ENCODE measurements at regions not wholly inside any gene's neighbourhood (a gene's known extent, or its start where the extent isn't known, plus 50 kb on each side); places are given as distances from the start of the nearest gene placed in this dataset.

- H3K9me3 ChIP-seq = no peaks in the 10 kb centered on the region
- intact Hi-C loops (cut with DNase I; ENCODE audit: low total_unique reads) (no loop called here), in situ Hi-C loops (cut with MboI; ENCODE audit: low pct_ligation_motif_present in 1 of 4, low pct_unique_long_range_greater_than_20kb in 1 of 4, low sequenced_read_pairs in 3 of 4) (loop anchor here in 3 of 4 donors (25.0 kb wide), 1 partner anchor 632 kb away; no protein-coding TSS in a partner anchor)
- no peak overlapping the region for H3K4me3 ChIP-seq
- H3K36me3 ChIP-seq = no peaks in the 10 kb centered on the region
- no peak for TF ChIP-seq EP300 (IDR thresholded peaks at IDR 0.05; ENCODE audit: low read depth)
- no peak for TF ChIP-seq CTCF (IDR thresholded peaks at IDR 0.05)
- no peak for TF ChIP-seq POLR2AphosphoS5 (IDR thresholded peaks at IDR 0.05)
- H3K27ac ChIP-seq = peak overlapping the region in 2 of 4 donors; percentile 20 to 45
- peaks cover 0 to 3% (median 0%) of the 10 kb centered on the region in 4 donors for H3K4me1 ChIP-seq
- H3K27me3 ChIP-seq = no peaks in the 10 kb centered on the region
- no peak for DNase-seq
Measured at GRCh38 chr4:174144106-174144505, 139.4 kb downstream of the FBXO8 start.

DNA sequence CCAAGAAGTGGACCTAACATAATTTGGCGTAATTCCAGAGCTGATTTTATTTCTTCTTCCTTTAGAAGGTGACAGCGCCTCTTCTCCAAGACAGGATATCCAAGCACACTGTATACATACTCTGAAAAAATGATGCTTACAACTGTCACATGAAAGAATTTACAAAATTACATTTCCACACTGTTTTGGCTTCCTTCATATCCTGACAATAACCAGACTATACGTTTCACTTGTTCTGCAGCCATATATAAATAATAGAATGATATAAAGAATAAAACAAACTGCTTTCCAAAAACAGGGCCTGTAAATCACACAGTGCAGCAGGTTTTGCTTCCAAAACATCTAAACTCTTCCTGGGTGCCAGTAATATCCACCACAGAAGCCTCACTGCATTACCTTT lies 141.6 kb downstream of the FBXO8 start:
- DNase-seq = no peak
- Histone ChIP-seq H3K27ac (peak overlapping the region in 2 of 4 donors; percentile 4 to 36), H3K9me3 (no peaks in the 10 kb centered on the region), H3K27me3 (no peaks in the 10 kb centered on the region), H3K4me3 (no peak overlapping the region), H3K36me3 (no peaks in the 10 kb centered on the region), H3K4me1 (no peaks in the 10 kb centered on the region)
- in situ Hi-C loops (cut with MboI; ENCODE audit: low pct_ligation_motif_present in 1 of 4, low pct_unique_long_range_greater_than_20kb in 1 of 4, low sequenced_read_pairs in 3 of 4) (loop anchor here in 3 of 4 donors (25.0 kb wide), 1 partner anchor 630 kb away; no protein-coding TSS in a partner anchor), intact Hi-C loops (cut with DNase I; ENCODE audit: low total_unique reads) (no loop called here)
- WGBS, 2 donors (ENCODE audit: low coverage in 1 of 2) = 53 to 55% methylated on average over 3 of the region's 3 CpGs
- no peak for TF ChIP-seq EP300 (IDR thresholded peaks at IDR 0.05; ENCODE audit: low read depth)
- peak in 1 of 3 donors; percentile 31 for TF ChIP-seq POLR2AphosphoS5 (IDR thresholded peaks at IDR 0.05)
- no peak for TF ChIP-seq CTCF (IDR thresholded peaks at IDR 0.05)
- no peak for TF ChIP-seq POLR2A (IDR thresholded peaks at IDR 0.05)

GRCh38 chr4:174138616-174139015 lies 144.9 kb downstream of the FBXO8 start:
- in situ Hi-C loops (cut with MboI; ENCODE audit: low pct_ligation_motif_present in 1 of 4, low pct_unique_long_range_greater_than_20kb in 1 of 4, low sequenced_read_pairs in 3 of 4) = loop anchor here in 3 of 4 donors (25.0 kb wide), 1 partner anchor 626 kb away; no protein-coding TSS in a partner anchor

GRCh38 chr4:174137698-174138097 lies 145.8 kb downstream of the FBXO8 start:
- DNase-seq = no peak
- in situ Hi-C loops (cut with MboI; ENCODE audit: low pct_ligation_motif_present in 1 of 4, low pct_unique_long_range_greater_than_20kb in 1 of 4, low sequenced_read_pairs in 3 of 4) (loop anchor here in 3 of 4 donors (25.0 kb wide), 1 partner anchor 625 kb away; no protein-coding TSS in a partner anchor), intact Hi-C loops (cut with DNase I; ENCODE audit: low total_unique reads) (no loop called here)
- no peak for TF ChIP-seq POLR2A (IDR thresholded peaks at IDR 0.05)
- no peak for TF ChIP-seq POLR2AphosphoS5 (IDR thresholded peaks at IDR 0.05)
- TF ChIP-seq EP300 (IDR thresholded peaks at IDR 0.05; ENCODE audit: low read depth) = no peak
- no peak for TF ChIP-seq CTCF (IDR thresholded peaks at IDR 0.05)
- H3K36me3 ChIP-seq = no peaks in the 10 kb centered on the region
- WGBS, 2 donors (ENCODE audit: low coverage in 1 of 2) = 49 to 61% methylated on average over 2 of the region's 2 CpGs
- no peaks in the 10 kb centered on the region for H3K4me1 ChIP-seq
- no peak overlapping the region for H3K4me3 ChIP-seq
- no peaks in the 10 kb centered on the region for H3K27me3 ChIP-seq
- H3K9me3 ChIP-seq = no peaks in the 10 kb centered on the region
- peak overlapping the region in 2 of 4 donors; percentile 16 to 58 for H3K27ac ChIP-seq

More at GRCh38 chr4:174138616-174139015, 144.9 kb downstream of the FBXO8 start:
- no peak overlapping the region for H3K4me3 ChIP-seq
- intact Hi-C loops (cut with DNase I; ENCODE audit: low total_unique reads) = no loop called here
- WGBS, 2 donors (ENCODE audit: low coverage in 1 of 2) = 93 to 100% methylated on average over 1 of the region's 1 CpG
- peak overlapping the region in 1 of 4 donors; percentile 39 for H3K27ac ChIP-seq
- H3K4me1 ChIP-seq = no peaks in the 10 kb centered on the region
- DNase-seq = no peak
- no peaks in the 10 kb centered on the region for H3K9me3 ChIP-seq
- H3K36me3 ChIP-seq = no peaks in the 10 kb centered on the region
- H3K27me3 ChIP-seq = no peaks in the 10 kb centered on the region
- TF ChIP-seq POLR2A (IDR thresholded peaks at IDR 0.05) (no peak), EP300 (IDR thresholded peaks at IDR 0.05; ENCODE audit: low read depth) (no peak), POLR2AphosphoS5 (IDR thresholded peaks at IDR 0.05) (no peak), CTCF (IDR thresholded peaks at IDR 0.05) (no peak)

All from transverse colon (tissue), 4 donors.